HG02588 (cell line): ENCODE measurements at regions not wholly inside any gene's neighbourhood (a gene's known extent, or its start where the extent isn't known, plus 50 kb on each side); places are given as distances from the start of the nearest gene placed in this dataset.
"Not testable (repeated sequence)": the region's sequence is repeated elsewhere in the genome, so short reads cannot be mapped to it uniquely, and the experiment has no call there.

Experiments used
- ATAC-seq: cut with Tn5 transposase; IDR thresholded peaks from one replicate; pipeline ENCODE4 v1.9.1; 2021; ENCODE audit warnings: mild to moderate bottlenecking, moderate library complexity; ENCODE audit not compliant: unreplicated experiment

GRCh38 chr2:7420530-7420929, 503.3 kb downstream of the RNF144A start:
- ATAC-seq: no peak

GRCh38 chr2:7424481-7424880, 507.3 kb downstream of the RNF144A start:
- ATAC-seq: no peak

- no peak for ATAC-seq
These were observed 510.3 kb downstream of the RNF144A start for GRCh38 chr2:7427293-7428060.

DNA sequence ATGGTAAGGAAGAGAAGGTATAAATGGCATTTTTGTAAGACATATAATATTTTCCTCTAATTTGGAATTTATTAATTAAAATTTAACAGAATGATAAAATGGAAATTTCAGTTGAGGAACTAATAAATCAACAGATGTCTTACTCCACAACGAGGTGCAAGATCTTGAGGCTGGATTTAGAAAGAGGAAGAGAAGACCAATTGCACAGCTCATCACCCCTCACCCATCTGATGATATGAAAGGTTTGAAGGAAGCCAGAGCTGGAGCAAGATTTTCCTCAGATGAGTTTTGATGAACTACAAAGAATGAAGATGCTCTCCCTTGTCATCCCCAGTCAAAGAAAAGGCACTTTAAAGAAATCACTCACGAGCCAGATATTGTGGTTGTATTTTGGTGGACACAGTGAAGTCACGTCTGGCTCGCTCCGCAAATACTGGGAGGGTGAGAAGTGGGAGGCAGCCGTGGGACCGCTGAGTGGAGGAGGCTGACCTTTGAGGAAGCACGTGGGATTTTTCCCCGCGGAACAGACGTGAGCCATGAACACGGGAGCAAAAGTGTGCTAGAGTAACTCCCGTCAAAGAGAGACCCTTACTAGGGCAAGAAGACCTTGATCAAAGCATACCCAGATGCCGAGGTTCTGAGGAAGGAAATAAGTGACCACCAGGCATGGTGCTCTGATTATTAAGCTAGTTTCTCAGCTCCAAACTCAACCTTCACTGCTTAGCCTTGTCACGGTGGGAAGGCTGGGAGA, 511.4 kb downstream of the RNF144A start:
- ATAC-seq: no peak

GRCh38 chr2:7429733-7430132, 512.5 kb downstream of the RNF144A start:
- ATAC-seq: no peak

- ATAC-seq: peak; percentile 6
These were observed 513.2 kb downstream of the RNF144A start for GRCh38 chr2:7430421-7430868.

DNA sequence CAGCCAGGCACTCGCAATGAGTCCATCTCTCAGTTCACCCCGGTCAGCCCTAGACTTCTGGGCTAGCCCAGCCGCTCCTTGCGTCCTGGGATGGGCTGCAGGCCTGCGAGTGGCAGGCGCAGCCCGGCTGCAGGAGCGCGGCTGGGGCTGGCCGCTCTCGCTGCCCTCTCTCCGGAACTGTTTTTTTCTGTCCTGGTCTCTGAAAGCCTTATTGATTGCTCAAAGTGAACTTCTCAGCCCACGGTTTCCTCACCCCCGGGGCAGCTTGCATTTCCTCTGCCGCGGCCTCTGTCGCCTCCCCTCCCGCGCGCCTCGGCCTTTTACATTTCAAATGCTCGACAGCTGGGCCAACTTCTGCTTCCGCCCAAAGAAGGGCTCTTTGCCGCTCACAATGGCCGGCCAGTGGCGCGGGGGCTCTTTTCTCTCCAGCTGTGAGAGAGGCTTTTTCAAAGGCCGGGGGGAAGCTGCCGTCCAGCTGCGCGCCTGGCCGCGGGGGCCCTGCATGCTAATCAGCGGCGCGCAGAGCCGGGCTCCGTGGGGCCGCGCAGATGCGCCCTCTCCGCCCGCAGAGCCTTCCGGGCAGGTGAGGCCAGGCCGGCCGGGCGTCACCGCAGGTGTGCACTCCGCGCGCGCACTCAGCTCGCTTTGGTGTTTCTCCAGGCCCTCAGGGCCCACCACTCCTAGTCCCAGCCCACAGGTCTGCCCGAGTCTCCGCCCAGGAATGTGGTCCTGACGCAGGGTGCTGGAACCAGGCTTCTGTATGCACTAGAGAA, 513.8 kb downstream of the RNF144A start:
- peak; percentile 65 for ATAC-seq

- ATAC-seq: no peak
These were observed 515.2 kb downstream of the RNF144A start for GRCh38 chr2:7432436-7432835.

- no peak for ATAC-seq
These were observed 519.1 kb downstream of the RNF144A start for GRCh38 chr2:7436096-7436906.

DNA sequence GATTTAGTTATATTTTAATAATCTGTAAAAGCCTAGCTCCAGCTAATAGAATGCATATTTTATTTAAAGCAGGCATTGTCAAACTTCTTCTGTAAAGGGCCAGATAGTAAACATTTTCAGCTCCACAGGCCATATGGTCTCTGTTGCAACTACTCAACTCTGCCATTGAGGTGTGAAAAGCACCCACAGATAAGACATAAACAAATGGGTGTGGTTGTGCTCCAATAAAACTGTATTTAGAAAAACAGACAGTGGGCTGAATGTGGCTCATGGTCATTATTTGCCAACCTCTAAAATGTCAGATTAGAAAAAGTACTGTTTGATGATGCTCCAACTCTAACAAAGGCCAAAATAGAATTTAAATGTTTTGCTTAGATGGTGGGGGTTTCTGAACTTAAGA, 519.9 kb downstream of the RNF144A start:
- no peak for ATAC-seq

GRCh38 chr2:7437716-7438632, 520.8 kb downstream of the RNF144A start:
- ATAC-seq: no peak

DNA sequence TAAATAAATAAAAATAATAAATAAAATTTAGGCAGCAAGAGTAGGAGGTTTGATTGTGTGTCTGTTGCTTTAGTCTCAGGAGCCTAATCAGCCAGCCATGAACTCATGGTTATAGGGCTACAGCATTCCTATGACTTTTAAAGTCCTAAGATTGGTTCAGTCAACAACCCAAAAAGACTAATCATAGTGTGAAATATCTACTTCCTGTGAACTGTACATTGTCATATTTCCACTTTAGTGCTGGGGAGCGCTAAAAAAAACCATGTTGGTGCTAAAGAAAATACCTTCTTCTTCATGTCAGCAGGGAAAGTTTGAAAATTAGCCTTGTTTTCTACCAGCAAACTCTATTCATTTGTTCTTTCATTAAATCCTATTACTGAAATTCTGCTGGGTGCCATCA, 521.6 kb downstream of the RNF144A start:
- no peak for ATAC-seq

- no peak for ATAC-seq
These were observed 523.8 kb downstream of the RNF144A start for GRCh38 chr2:7440977-7441376.

- ATAC-seq: not testable (repeated sequence)
These were observed 524.6 kb downstream of the RNF144A start for GRCh38 chr2:7441841-7442240.

GRCh38 chr2:7444626-7445025, 527.4 kb downstream of the RNF144A start:
- ATAC-seq: no peak

- ATAC-seq: no peak
These were observed 531.5 kb downstream of the RNF144A start for GRCh38 chr2:7448578-7449264.

DNA sequence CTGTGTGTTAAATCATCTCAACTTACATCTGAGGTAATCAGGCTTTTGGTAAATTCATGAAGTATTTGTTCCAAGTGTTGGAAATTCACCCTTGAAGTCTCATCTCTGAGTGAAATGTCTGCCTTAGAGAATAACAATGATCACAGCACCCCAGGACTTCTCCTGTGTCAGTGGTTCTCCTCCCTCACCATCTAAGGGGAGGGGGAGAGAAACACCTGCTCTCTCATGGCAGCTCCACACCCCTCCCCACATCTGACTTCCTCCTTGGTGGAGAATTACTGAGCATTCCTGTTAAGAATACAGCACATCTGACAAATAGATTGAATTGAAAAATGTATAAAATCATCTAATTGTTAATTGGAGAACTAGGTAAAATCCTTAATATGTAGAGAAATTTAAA, 532.1 kb downstream of the RNF144A start:
- ATAC-seq: no peak

DNA sequence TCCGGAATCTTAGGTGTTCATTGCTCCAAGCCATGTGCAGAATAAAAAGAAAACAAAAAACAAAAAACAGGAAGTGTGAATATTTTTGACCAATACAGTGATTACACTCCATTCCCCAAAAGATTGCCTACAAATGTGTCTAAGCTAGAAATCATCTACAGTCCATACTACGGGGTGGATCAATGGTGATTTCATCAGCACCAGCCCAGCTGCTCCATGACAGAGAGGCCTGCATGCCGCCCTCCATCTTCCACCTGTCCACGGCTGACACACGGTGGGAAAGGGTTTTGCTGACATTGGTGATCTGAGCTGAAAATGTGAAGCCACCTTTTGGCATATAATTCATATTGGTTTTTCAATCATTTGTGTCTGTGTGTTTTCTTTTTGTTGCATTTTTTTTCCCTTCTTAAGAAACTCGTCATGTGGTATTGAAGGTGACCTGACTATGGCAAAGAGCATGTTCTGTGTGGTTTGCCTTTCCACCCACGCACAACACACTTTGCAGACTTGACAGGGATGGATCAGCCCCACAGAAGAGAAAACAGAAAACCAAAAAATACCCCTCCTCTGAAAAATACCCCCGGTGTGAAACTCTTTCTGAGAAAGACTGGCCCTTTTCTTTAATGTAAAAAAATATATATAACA, 533.1 kb downstream of the RNF144A start:
- no peak for ATAC-seq

DNA sequence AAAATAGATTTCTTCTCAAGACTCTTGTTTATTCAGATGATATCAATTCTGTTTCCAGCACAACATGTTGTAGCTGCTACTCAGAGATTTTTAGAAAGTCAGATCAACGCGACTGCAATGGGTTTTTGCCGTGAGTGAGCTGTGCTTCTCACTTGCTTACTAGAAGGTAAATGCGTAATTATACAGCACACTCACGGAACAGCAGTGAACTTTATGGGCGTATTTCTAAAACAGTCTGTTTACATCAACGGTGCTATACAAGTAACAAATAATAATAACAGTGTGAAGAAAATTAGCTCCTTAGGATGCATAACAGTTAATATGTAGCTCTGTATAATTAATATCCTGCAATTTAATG, 533.6 kb downstream of the RNF144A start:
- ATAC-seq: no peak
